Choroid plexus epithelial cell (primary cell): ENCODE measurements at regions not wholly inside any gene's neighbourhood (a gene's known extent, or its start where the extent isn't known, plus 50 kb on each side); places are given as distances from the start of the nearest gene placed in this dataset.
A peak's percentile ranks its signal among the peaks of the same experiment; 100 is the strongest.

ENCODE experiments used
- DNase-seq: peaks from one replicate; pipeline ENCODE4 v3.0.0-alpha.2; 2010; ENCODE audit warnings: low read depth
- H3K4me3 ChIP-seq: 2 replicates; pipeline ENCODE4 v1.5.1; 2011; ENCODE audit warnings: low read depth, mild to moderate bottlenecking, control low read depth, low read length, moderate library complexity
- TF ChIP-seq, protein P1 (sequence below): conservative IDR thresholded peaks from 2 replicates; pipeline ENCODE4 v1.5.1; 2011; ENCODE audit warnings: low read depth, mild to moderate bottlenecking, control low read depth, inconsistent platforms, low read length, moderate library complexity

GRCh38 chr7:24005517-24005916, 278.5 kb upstream of the NPY start:
- no peak overlapping the region for H3K4me3 ChIP-seq
- TF ChIP-seq, protein P1, sequence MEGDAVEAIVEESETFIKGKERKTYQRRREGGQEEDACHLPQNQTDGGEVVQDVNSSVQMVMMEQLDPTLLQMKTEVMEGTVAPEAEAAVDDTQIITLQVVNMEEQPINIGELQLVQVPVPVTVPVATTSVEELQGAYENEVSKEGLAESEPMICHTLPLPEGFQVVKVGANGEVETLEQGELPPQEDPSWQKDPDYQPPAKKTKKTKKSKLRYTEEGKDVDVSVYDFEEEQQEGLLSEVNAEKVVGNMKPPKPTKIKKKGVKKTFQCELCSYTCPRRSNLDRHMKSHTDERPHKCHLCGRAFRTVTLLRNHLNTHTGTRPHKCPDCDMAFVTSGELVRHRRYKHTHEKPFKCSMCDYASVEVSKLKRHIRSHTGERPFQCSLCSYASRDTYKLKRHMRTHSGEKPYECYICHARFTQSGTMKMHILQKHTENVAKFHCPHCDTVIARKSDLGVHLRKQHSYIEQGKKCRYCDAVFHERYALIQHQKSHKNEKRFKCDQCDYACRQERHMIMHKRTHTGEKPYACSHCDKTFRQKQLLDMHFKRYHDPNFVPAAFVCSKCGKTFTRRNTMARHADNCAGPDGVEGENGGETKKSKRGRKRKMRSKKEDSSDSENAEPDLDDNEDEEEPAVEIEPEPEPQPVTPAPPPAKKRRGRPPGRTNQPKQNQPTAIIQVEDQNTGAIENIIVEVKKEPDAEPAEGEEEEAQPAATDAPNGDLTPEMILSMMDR: no peak
- DNase-seq: no peak

- H3K4me3 ChIP-seq: no peak overlapping the region
- TF ChIP-seq, protein P1: no peak
- no peak for DNase-seq
Measured at GRCh38 chr7:24010495-24010894, 273.5 kb upstream of the NPY start.

GRCh38 chr7:24017519-24017918, 266.5 kb upstream of the NPY start:
- TF ChIP-seq, protein P1: no peak
- H3K4me3 ChIP-seq: no peak overlapping the region
- no peak for DNase-seq

GRCh38 chr7:24018331-24018730, 265.7 kb upstream of the NPY start:
- TF ChIP-seq, protein P1: no peak
- no peak overlapping the region for H3K4me3 ChIP-seq
- DNase-seq: no peak

DNA sequence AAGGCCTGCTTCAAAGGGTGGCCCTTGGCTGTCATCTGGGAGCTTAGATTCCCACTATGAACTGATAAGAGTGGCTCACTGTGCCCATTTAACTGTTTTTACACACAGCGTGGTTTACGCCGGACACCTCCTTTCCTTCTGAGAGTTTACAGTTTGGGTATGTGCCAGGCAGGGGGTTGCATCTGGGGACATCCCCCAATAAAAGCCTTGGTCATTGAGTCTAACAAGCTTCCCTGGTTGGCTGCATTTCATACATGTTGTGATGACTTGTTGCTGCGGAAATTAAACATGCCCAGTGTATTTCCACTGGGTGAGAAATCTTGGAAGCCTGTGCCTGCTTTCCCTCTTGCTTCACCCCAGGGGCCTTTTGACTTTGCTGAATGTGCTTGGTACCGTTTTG, 264.1 kb upstream of the NPY start:
- no peak overlapping the region for H3K4me3 ChIP-seq
- TF ChIP-seq, protein P1: no peak
- DNase-seq: no peak

GRCh38 chr7:24024276-24025068, 259.5 kb upstream of the NPY start:
- TF ChIP-seq, protein P1: no peak
- no peak overlapping the region for H3K4me3 ChIP-seq
- peak; percentile 3 for DNase-seq

- no peak overlapping the region for H3K4me3 ChIP-seq
- TF ChIP-seq, protein P1: no peak
- DNase-seq: peak; percentile 27
Measured at GRCh38 chr7:24025094-24025493, 258.9 kb upstream of the NPY start.
